A673 (cell line): ENCODE measurements at regions not wholly inside any gene's neighbourhood (a gene's known extent, or its start where the extent isn't known, plus 50 kb on each side); places are given as distances from the start of the nearest gene placed in this dataset.

Experiments used
- EZH2 ChIP-seq: fragments of 200-600 bp; sonication (generic); IDR thresholded peaks from 2 replicates; pipeline ENCODE4 v1.6.1; 2017; ENCODE audit warnings: borderline replicate concordance, low read depth, mild to moderate bottlenecking, mixed read lengths, antibody characterized with exemption, low read length; ENCODE audit not compliant: poor library complexity, severe bottlenecking
- TF ChIP-seq, protein P1 (sequence below): fragments of 300-800, 200-600 bp; sonication (generic); conservative IDR thresholded peaks from 2 replicates; pipeline ENCODE4 v1.5.1; 2017; ENCODE audit warnings: low read depth, mild to moderate bottlenecking, antibody characterized with exemption, low read length, moderate library complexity, mixed read lengths

DNA sequence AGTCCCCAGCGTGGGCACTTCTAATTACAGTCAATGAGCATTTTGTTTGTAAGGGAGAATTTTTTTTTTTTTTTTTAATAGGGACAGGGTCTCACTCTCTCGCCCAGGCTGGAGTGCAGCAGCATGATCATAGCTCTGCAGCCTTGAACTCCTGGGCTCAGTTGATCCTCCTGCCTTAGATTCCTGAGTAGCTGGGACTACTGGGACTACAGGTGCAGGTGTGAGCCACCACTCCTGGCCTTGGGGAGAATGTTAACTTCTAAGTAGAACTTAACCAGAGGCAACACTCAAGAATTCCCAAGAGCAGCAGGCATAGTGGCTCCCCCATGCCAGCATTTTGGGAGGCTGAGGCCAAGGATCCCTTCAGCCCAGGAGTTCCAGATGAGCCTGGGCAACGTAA, 52.9 kb upstream of the ZNF217 start:
- TF ChIP-seq, protein P1, sequence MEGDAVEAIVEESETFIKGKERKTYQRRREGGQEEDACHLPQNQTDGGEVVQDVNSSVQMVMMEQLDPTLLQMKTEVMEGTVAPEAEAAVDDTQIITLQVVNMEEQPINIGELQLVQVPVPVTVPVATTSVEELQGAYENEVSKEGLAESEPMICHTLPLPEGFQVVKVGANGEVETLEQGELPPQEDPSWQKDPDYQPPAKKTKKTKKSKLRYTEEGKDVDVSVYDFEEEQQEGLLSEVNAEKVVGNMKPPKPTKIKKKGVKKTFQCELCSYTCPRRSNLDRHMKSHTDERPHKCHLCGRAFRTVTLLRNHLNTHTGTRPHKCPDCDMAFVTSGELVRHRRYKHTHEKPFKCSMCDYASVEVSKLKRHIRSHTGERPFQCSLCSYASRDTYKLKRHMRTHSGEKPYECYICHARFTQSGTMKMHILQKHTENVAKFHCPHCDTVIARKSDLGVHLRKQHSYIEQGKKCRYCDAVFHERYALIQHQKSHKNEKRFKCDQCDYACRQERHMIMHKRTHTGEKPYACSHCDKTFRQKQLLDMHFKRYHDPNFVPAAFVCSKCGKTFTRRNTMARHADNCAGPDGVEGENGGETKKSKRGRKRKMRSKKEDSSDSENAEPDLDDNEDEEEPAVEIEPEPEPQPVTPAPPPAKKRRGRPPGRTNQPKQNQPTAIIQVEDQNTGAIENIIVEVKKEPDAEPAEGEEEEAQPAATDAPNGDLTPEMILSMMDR: no peak
- TF ChIP-seq EZH2: no peak
